IMR-90 (cell line): ENCODE measurements at regions not wholly inside any gene's neighbourhood (a gene's known extent, or its start where the extent isn't known, plus 50 kb on each side); places are given as distances from the start of the nearest gene placed in this dataset.

ENCODE experiments used
- ATAC-seq: fragments of 200-7000 bp; cut with Tn5 transposase; 2 replicates; pipeline ENCODE4 v1.9.1; 2020; ENCODE audit warnings: low read depth, mild to moderate bottlenecking, moderate library complexity
- BruUV-seq: library from RNA; stranded (reverse); fragments of 400-500 nt; replicated peaks from 2 replicates; lab custom pipeline; 2021; lab: Mats Ljungman, UMichigan
- CTCF ChIA-PET: fragments of 300-600 bp; formaldehyde crosslinking; extraction: SDS; loops from one replicate; lab custom pipeline; 2021; ENCODE audit warnings: antibody characterized with exemption; lab: Yijun Ruan, JAX
- POLR2A ChIA-PET: fragments of 300-600 bp; sonication (Branson Sonifier 250); formaldehyde crosslinking; loops from one replicate; lab custom pipeline; 2022; ENCODE audit warnings: antibody characterized with exemption; ENCODE audit not compliant: unreplicated experiment; lab: Charles Lee
- DNase-seq: peaks from one replicate; pipeline ENCODE4 v3.0.0; 2013
- H2AFZ ChIP-seq: replicated peaks from 2 replicates; pipeline ENCODE3; 2013; ENCODE audit warnings: low read length, mild to moderate bottlenecking; ENCODE audit not compliant: poor library complexity
- H2AK5ac ChIP-seq: 2 replicates; pipeline ENCODE4 v1.6.1; 2013; ENCODE audit warnings: low read depth, low read length, inconsistent platforms
- H2AK9ac ChIP-seq: replicated peaks from 2 replicates; pipeline ENCODE3; 2013; ENCODE audit warnings: mild to moderate bottlenecking, low read depth, low read length, moderate library complexity; ENCODE audit not compliant: poor library complexity
- H2BK120ac ChIP-seq: 2 replicates; pipeline ENCODE4 v1.6.1; 2013; ENCODE audit warnings: low read depth, low read length, inconsistent platforms
- H2BK15ac ChIP-seq: 3 replicates; pipeline ENCODE4 v1.6.1; 2013; ENCODE audit warnings: low read depth, low read length, inconsistent platforms
- H2BK20ac ChIP-seq: 2 replicates; pipeline ENCODE4 v1.6.1; 2013; ENCODE audit warnings: low read depth, mild to moderate bottlenecking, inconsistent platforms, low read length, moderate library complexity
- H2BK5ac ChIP-seq: 2 replicates; pipeline ENCODE4 v1.6.1; 2013; ENCODE audit warnings: mild to moderate bottlenecking, low read depth, low read length, inconsistent platforms; ENCODE audit not compliant: poor library complexity, severe bottlenecking
- H3K14ac ChIP-seq: replicated peaks from 2 replicates; pipeline ENCODE4 v1.6.1; 2013; ENCODE audit warnings: low read depth, low read length, inconsistent platforms
- H3K18ac ChIP-seq: 2 replicates; pipeline ENCODE4 v1.6.1; 2013; ENCODE audit warnings: low read depth, low read length, control low read depth
- H3K23ac ChIP-seq: 2 replicates; pipeline ENCODE4 v1.6.1; 2013; ENCODE audit warnings: low read depth, low read length, inconsistent platforms
- H3K27ac ChIP-seq: 2 replicates; pipeline ENCODE4 v1.5.1; 2013; ENCODE audit warnings: mild to moderate bottlenecking, control low read depth, low read length; ENCODE audit not compliant: insufficient read depth
- H3K27me3 ChIP-seq: 2 replicates; pipeline ENCODE4 v1.6.1; 2013; ENCODE audit warnings: low read length; ENCODE audit not compliant: control insufficient read depth, insufficient read depth
- H3K36me3 ChIP-seq: 2 replicates; pipeline ENCODE4 v1.6.1; 2013; ENCODE audit warnings: low read length, mixed read lengths; ENCODE audit not compliant: control insufficient read depth, insufficient read depth
- H3K4ac ChIP-seq: 2 replicates; pipeline ENCODE4 v1.6.1; 2013; ENCODE audit warnings: low read depth, low read length, inconsistent platforms
- H3K4me1 ChIP-seq: 2 replicates; pipeline ENCODE4 v1.6.1; 2013; ENCODE audit warnings: low read length, mixed read lengths; ENCODE audit not compliant: control insufficient read depth, insufficient read depth
- H3K4me2 ChIP-seq: 2 replicates; pipeline ENCODE4 v1.6.1; 2013; ENCODE audit warnings: low read depth, mild to moderate bottlenecking, control low read depth, low read length, moderate library complexity
- H3K4me3 ChIP-seq: 2 replicates; pipeline ENCODE4 v1.5.1; 2013; ENCODE audit warnings: low read depth, mild to moderate bottlenecking, control low read depth, low read length, moderate library complexity; ENCODE audit not compliant: insufficient read depth
- H3K56ac ChIP-seq: 2 replicates; pipeline ENCODE4 v1.6.1; 2013; ENCODE audit warnings: low read length, inconsistent platforms; ENCODE audit not compliant: insufficient read depth; ENCODE audit errors: extremely low read depth
- H3K79me1 ChIP-seq, 2 experiments: 2 replicates each; pipeline ENCODE4 v1.6.1; 2013; ENCODE audit warnings: low read length in 2 of 2, inconsistent platforms in 1 of 2, low read depth in 1 of 2
- H3K9ac ChIP-seq: 2 replicates; pipeline ENCODE4 v1.6.1; 2013; ENCODE audit warnings: low read depth, low read length, control low read depth
- H3K9me1 ChIP-seq: 2 replicates; pipeline ENCODE4 v1.6.1; 2013; ENCODE audit warnings: low read length, inconsistent platforms; ENCODE audit not compliant: insufficient read depth
- H3K9me3 ChIP-seq: 2 replicates; pipeline ENCODE4 v1.6.1; 2013; ENCODE audit warnings: low read length; ENCODE audit not compliant: control insufficient read depth, insufficient read depth
- H4K20me1 ChIP-seq: 2 replicates; pipeline ENCODE4 v1.6.1; 2013; ENCODE audit warnings: low read length, inconsistent platforms; ENCODE audit not compliant: insufficient read depth
- H4K5ac ChIP-seq: 2 replicates; pipeline ENCODE4 v1.6.1; 2013; ENCODE audit warnings: mild to moderate bottlenecking, low read depth, low read length, control low read depth
- H4K8ac ChIP-seq, 2 experiments: 2 replicates each; pipeline ENCODE4 v1.6.1; 2013; ENCODE audit warnings: low read depth in 2 of 2, low read length in 2 of 2, control low read depth in 1 of 2, inconsistent platforms in 1 of 2
- H4K91ac ChIP-seq: 2 replicates; pipeline ENCODE4 v1.6.1; 2013; ENCODE audit warnings: low read depth, low read length, inconsistent platforms; ENCODE audit not compliant: insufficient read depth
- BHLHE40 ChIP-seq: fragments of 150-350 bp; IDR thresholded peaks from 2 replicates; pipeline ENCODE4 v1.6.1; 2016; ENCODE audit warnings: mild to moderate bottlenecking, low read depth, low read length
- CEBPB ChIP-seq: IDR thresholded peaks from 2 replicates; pipeline ENCODE4 v1.6.1; 2012; ENCODE audit warnings: low read depth, low read length, improper control_type of control experiment
- CTCF ChIP-seq: conservative IDR thresholded peaks from 2 replicates; pipeline ENCODE4 v1.5.1; 2012; ENCODE audit warnings: mild to moderate bottlenecking, low read depth, low read length, improper control_type of control experiment
- ELK1 ChIP-seq: fragments of 150-350 bp; IDR thresholded peaks from 2 replicates; pipeline ENCODE4 v1.6.1; 2016; ENCODE audit warnings: low read depth, mild to moderate bottlenecking, low read length, moderate library complexity, borderline replicate concordance
- FOS ChIP-seq: fragments of 150-350 bp; IDR thresholded peaks from 2 replicates; pipeline ENCODE4 v1.6.1; 2016; ENCODE audit warnings: low read depth, low read length
- MXI1 ChIP-seq: IDR thresholded peaks from 2 replicates; pipeline ENCODE4 v1.6.1; 2012; ENCODE audit warnings: low read depth, mild to moderate bottlenecking, low read length, moderate library complexity, borderline replicate concordance
- NFE2L2 ChIP-seq: fragments of 150-350 bp; IDR thresholded peaks from 2 replicates; pipeline ENCODE4 v1.6.1; 2016; ENCODE audit warnings: low read depth, mild to moderate bottlenecking, low read length
- POLR2A ChIP-seq: IDR thresholded peaks from 2 replicates; pipeline ENCODE4 v1.6.1; 2012; ENCODE audit warnings: mild to moderate bottlenecking, low read depth, low read length
- RAD21 ChIP-seq: IDR thresholded peaks from 2 replicates; pipeline ENCODE4 v1.6.1; 2012; ENCODE audit warnings: low read length, improper control_type of control experiment
- RCOR1 ChIP-seq: IDR thresholded peaks from 2 replicates; pipeline ENCODE4 v1.6.1; 2012; ENCODE audit warnings: mild to moderate bottlenecking, low read length, improper control_type of control experiment; ENCODE audit not compliant: insufficient replicate concordance
- RFX5 ChIP-seq: IDR thresholded peaks from 2 replicates; pipeline ENCODE4 v1.8.0; 2012; ENCODE audit warnings: low read depth, mild to moderate bottlenecking, low read length, moderate library complexity
- WGBS, 2 experiments: methylation state at CpG; one replicate each; pipeline versions ENCODE4 v1.1.5 to v1.1.7; 2013; ENCODE audit warnings: missing lambda C conversion rate in 2 of 2; ENCODE audit not compliant: insufficient read length in 1 of 2; ENCODE audit errors: extremely low coverage in 2 of 2; 5-methylcytosine and 5-hydroxymethylcytosine counted together
- dilution Hi-C: fragments of 300-500 bp; cut with HindIII; formaldehyde crosslinking; loops from one replicate; pipeline ENCODE4 v1.14.3; 2018; ENCODE audit warnings: low sequenced_read_pairs; ENCODE audit not compliant: unreplicated experiment
- in situ Hi-C: fragments of 300-500 bp; cut with MboI; formaldehyde crosslinking; loops from 3 replicates; pipeline ENCODE4 v1.14.3; 2019; ENCODE audit warnings: low sequenced_read_pairs, inconsistent platforms, mixed read lengths
- intact Hi-C: fragments of 100-400 bp; cut with micrococcal nuclease; formaldehyde crosslinking; loops from 2 replicates; pipeline ENCODE4 v1.10.0; 2022

- no peak overlapping the region for H2AK9ac ChIP-seq
- DNase-seq (no peak), ATAC-seq (no peak)
- H4K5ac ChIP-seq = no peak overlapping the region
- no TSS peak for BruUV-seq
- H4K8ac ChIP-seq = no peak overlapping the region
- no peaks in the 10 kb centered on the region for H3K9me3 ChIP-seq
- H2BK120ac ChIP-seq = no peak overlapping the region
- no peaks in the 10 kb centered on the region for H3K36me3 ChIP-seq
- H3K9ac ChIP-seq = no peak overlapping the region
- H3K56ac ChIP-seq = no peak overlapping the region
- no peak overlapping the region for H3K4me2 ChIP-seq
- CTCF ChIA-PET = no interaction called here
- no peaks in the 10 kb centered on the region for H4K20me1 ChIP-seq
- H2BK15ac ChIP-seq = no peak overlapping the region
- H2AK5ac ChIP-seq = no peak overlapping the region
- no peak overlapping the region for H3K23ac ChIP-seq
- no peaks in the 10 kb centered on the region for H3K79me1 ChIP-seq
- H3K4me3 ChIP-seq = no peak overlapping the region
- no peaks in the 10 kb centered on the region for H3K4me1 ChIP-seq
- dilution Hi-C loops = no loop called here
- in situ Hi-C loops = no loop called here
- H3K27me3 ChIP-seq = no peaks in the 10 kb centered on the region
- TF ChIP-seq ELK1 (no peak), FOS (no peak), RCOR1 (no peak), BHLHE40 (no peak), CEBPB (no peak), RFX5 (no peak), POLR2A (no peak), RAD21 (no peak), NFE2L2 (no peak), CTCF (no peak), MXI1 (no peak)
- no CpG with 5 or more reads among the region's 3 CpGs for WGBS, 2 experiments
- H2BK20ac ChIP-seq = no peak overlapping the region
- no peak overlapping the region for H2AFZ ChIP-seq
- no peak overlapping the region for H4K91ac ChIP-seq
- no peak overlapping the region for H3K27ac ChIP-seq
- H2BK5ac ChIP-seq = no peak overlapping the region
- no peak overlapping the region for H3K4ac ChIP-seq
- POLR2A ChIA-PET = no interaction called here
- no peak overlapping the region for H3K18ac ChIP-seq
- no peaks in the 10 kb centered on the region for H3K9me1 ChIP-seq
- no peak overlapping the region for H3K14ac ChIP-seq
- intact Hi-C loops = no loop called here
Observed at GRCh38 chr12:108459149-108459548, 55.9 kb upstream of the FICD start.
